Uterus (tissue), 3 donors: ENCODE measurements at regions not wholly inside any gene's neighbourhood (a gene's known extent, or its start where the extent isn't known, plus 50 kb on each side); places are given as distances from the start of the nearest gene placed in this dataset.

Source experiments
- DNase-seq, 2 donors: peaks; one replicate each; pipeline ENCODE4 v3.0.0-alpha.2; 2019 to 2020
- H3K27ac ChIP-seq, 2 donors: fragments of 200-600 bp; sonication (generic); 1 replicate in 1 of 2; 2 replicates in 1 of 2; pipeline ENCODE4 v1.5.1; 2016 to 2018
- H3K27me3 ChIP-seq, 2 donors: fragments of 200-600 bp; sonication (generic); one replicate each; pipeline ENCODE4 v1.5.1; 2018 to 2019; ENCODE audit warnings: control low read depth in 1 of 2
- H3K36me3 ChIP-seq, 2 donors: fragments of 200-600 bp; sonication (generic); one replicate each; pipeline ENCODE4 v1.5.1; 2019; ENCODE audit warnings: control low read depth in 1 of 2
- H3K4me1 ChIP-seq, 2 donors: fragments of 200-600 bp; sonication (generic); one replicate each; pipeline ENCODE4 v1.5.1; 2018 to 2019; ENCODE audit warnings: control low read depth in 1 of 2
- H3K4me3 ChIP-seq, 2 donors: fragments of 200-600 bp; sonication (generic); 1 replicate in 1 of 2; 2 replicates in 1 of 2; pipeline ENCODE4 v1.5.1; 2018 to 2019; ENCODE audit warnings: mild to moderate bottlenecking in 1 of 2
- H3K9me3 ChIP-seq, 2 donors: fragments of 200-600 bp; sonication (generic); one replicate each; pipeline ENCODE4 v1.5.1; 2019; ENCODE audit warnings: control low read depth in 1 of 2
- CTCF ChIP-seq, 4 experiments: fragments of 200-600 bp in 2 of 4; fragments of 450-650 bp in 2 of 4; sonication (generic) in 2 of 4; IDR thresholded peaks; one replicate each; pipeline ENCODE4 v1.5.1; 2016 to 2019; ENCODE audit warnings: antibody characterized with exemption in 4 of 4, mild to moderate bottlenecking in 2 of 4, moderate library complexity in 1 of 4
- POLR2A ChIP-seq, 2 donors: fragments of 450-650 bp; IDR thresholded peaks; one replicate each; pipeline ENCODE4 v1.6.1; 2016; ENCODE audit warnings: antibody characterized with exemption in 2 of 2, mild to moderate bottlenecking in 1 of 2, moderate library complexity in 1 of 2
- intact Hi-C: fragments of 100-400 bp; cut with DNase I; formaldehyde crosslinking; loops from one replicate; pipeline ENCODE4 v1.15.1; 2023; ENCODE audit warnings: low total_unique reads
- donor health status: DM: yes; HTN: yes; CAD: no.

GRCh38 chr19:31459430-31459829 is 110.2 kb upstream of the TSHZ3 start:
- no peak overlapping the region for H3K27ac ChIP-seq
- no peak for DNase-seq
- no peak overlapping the region for H3K4me3 ChIP-seq
- intact Hi-C loops, result no loop called here
- H3K9me3 ChIP-seq, result no peaks in the 10 kb centered on the region
- H3K27me3 ChIP-seq, result no peaks in the 10 kb centered on the region
- no peaks in the 10 kb centered on the region for H3K36me3 ChIP-seq
- TF ChIP-seq POLR2A (IDR thresholded peaks at IDR 0.05), result no peak
- no peak for TF ChIP-seq CTCF (IDR thresholded peaks at IDR 0.05)
- no peaks in the 10 kb centered on the region for H3K4me1 ChIP-seq

- no peaks in the 10 kb centered on the region for H3K27me3 ChIP-seq
- H3K4me3 ChIP-seq, result no peak overlapping the region
- no peaks in the 10 kb centered on the region for H3K9me3 ChIP-seq
- no peaks in the 10 kb centered on the region for H3K4me1 ChIP-seq
- TF ChIP-seq CTCF (IDR thresholded peaks at IDR 0.05) (no peak), POLR2A (IDR thresholded peaks at IDR 0.05) (no peak)
- no peak for DNase-seq
- intact Hi-C loops, result no loop called here
- no peaks in the 10 kb centered on the region for H3K36me3 ChIP-seq
- H3K27ac ChIP-seq, result no peak overlapping the region
Observed at GRCh38 chr19:31461814-31462539, 112.7 kb upstream of the TSHZ3 start.

GRCh38 chr19:31470229-31470939 is 121.1 kb upstream of the TSHZ3 start:
- H3K4me1 ChIP-seq, result no peaks in the 10 kb centered on the region
- H3K27me3 ChIP-seq, result no peaks in the 10 kb centered on the region
- DNase-seq, result no peak
- intact Hi-C loops, result no loop called here
- TF ChIP-seq CTCF (IDR thresholded peaks at IDR 0.05), result no peak
- no peak for TF ChIP-seq POLR2A (IDR thresholded peaks at IDR 0.05)
- H3K4me3 ChIP-seq, result no peak overlapping the region
- no peaks in the 10 kb centered on the region for H3K36me3 ChIP-seq
- no peak overlapping the region for H3K27ac ChIP-seq
- H3K9me3 ChIP-seq, result no peaks in the 10 kb centered on the region

GRCh38 chr19:31470952-31471351 is 121.7 kb upstream of the TSHZ3 start:
- no peak for DNase-seq
- intact Hi-C loops, result no loop called here

More at GRCh38 chr19:31470952-31471351, 121.7 kb upstream of the TSHZ3 start:
- Histone ChIP-seq H3K9me3 (no peaks in the 10 kb centered on the region), H3K27me3 (no peaks in the 10 kb centered on the region), H3K4me3 (no peak overlapping the region), H3K36me3 (no peaks in the 10 kb centered on the region), H3K4me1 (no peaks in the 10 kb centered on the region), H3K27ac (no peak overlapping the region)
- TF ChIP-seq POLR2A (IDR thresholded peaks at IDR 0.05), result no peak
- TF ChIP-seq CTCF (IDR thresholded peaks at IDR 0.05), result no peak
